ENCODE measurements at regions not wholly inside any gene's neighbourhood (a gene's known extent, or its start where the extent isn't known, plus 50 kb on each side); places are given as distances from the start of the nearest gene placed in this dataset.

GRCh38 chr6:14614631-14615030 lies 497.1 kb downstream of the CD83 start:
- H3K27ac ChIP-seq (ENCODE audit: low read length), result no peak overlapping the region
- no peak for TF ChIP-seq POLR2AphosphoS5 (IDR thresholded peaks at IDR 0.05; ENCODE audit: low read depth, low read length)
- TF ChIP-seq SIN3A (IDR thresholded peaks at IDR 0.05; ENCODE audit: borderline replicate concordance, insufficient read depth, low read depth, low read length), result no peak
- no peak for TF ChIP-seq CTCF (IDR thresholded peaks at IDR 0.05)
- TF ChIP-seq TCF7L2 (IDR thresholded peaks at IDR 0.05; ENCODE audit: low read depth, low read length), result no peak
- ChIA-PET POLR2A (no interaction called here), CTCF (no interaction called here)
- no TSS peak for BruUV-seq (replicated peaks)
- H3K4me3 ChIP-seq (ENCODE audit: low read depth in 2 of 2, low read length in 2 of 2), result no peak overlapping the region
- intact Hi-C loops (cut with micrococcal nuclease; ENCODE audit: unreplicated experiment), result no loop called here
- H3K4me1 ChIP-seq (ENCODE audit: control insufficient read depth, insufficient read depth, low read length), result no peaks in the 10 kb centered on the region
- in situ Hi-C loops (cut with HindIII; ENCODE audit: low pct_unique_long_range_greater_than_20kb, low sequenced_read_pairs), result no loop called here
- no peaks in the 10 kb centered on the region for H3K27me3 ChIP-seq (ENCODE audit: control insufficient read depth, insufficient read depth, low read length)
- H3K9me3 ChIP-seq (ENCODE audit: control insufficient read depth, insufficient read depth, low read depth, low read length), result no peaks in the 10 kb centered on the region
- DNase-seq (ENCODE audit: low read depth, low spot score) (no peak), ATAC-seq (no peak)
- no peaks in the 10 kb centered on the region for H3K36me3 ChIP-seq (ENCODE audit: control insufficient read depth, insufficient read depth, low read length)

- ATAC-seq (no peak), DNase-seq (ENCODE audit: low read depth, low spot score) (no peak)
- in situ Hi-C loops (cut with HindIII; ENCODE audit: low pct_unique_long_range_greater_than_20kb, low sequenced_read_pairs) (no loop called here), intact Hi-C loops (cut with micrococcal nuclease; ENCODE audit: unreplicated experiment) (no loop called here)
- POLR2A ChIA-PET, result no interaction called here
- CTCF ChIA-PET, result no interaction called here
- Histone ChIP-seq H3K27me3 (ENCODE audit: control insufficient read depth, insufficient read depth, low read length) (no peaks in the 10 kb centered on the region), H3K27ac (ENCODE audit: low read length) (no peak overlapping the region), H3K9me3 (ENCODE audit: control insufficient read depth, insufficient read depth, low read depth, low read length) (no peaks in the 10 kb centered on the region), H3K4me3 (ENCODE audit: low read depth in 2 of 2, low read length in 2 of 2) (no peak overlapping the region), H3K36me3 (ENCODE audit: control insufficient read depth, insufficient read depth, low read length) (no peaks in the 10 kb centered on the region), H3K4me1 (ENCODE audit: control insufficient read depth, insufficient read depth, low read length) (no peaks in the 10 kb centered on the region)
- BruUV-seq (replicated peaks), result no TSS peak
- TF ChIP-seq CTCF (IDR thresholded peaks at IDR 0.05), result no peak
- TF ChIP-seq REST (IDR thresholded peaks at IDR 0.05; ENCODE audit: insufficient read depth in 1 of 2, low read depth in 2 of 2, low read length in 1 of 2), result no peak
- no peak for TF ChIP-seq POLR2AphosphoS5 (IDR thresholded peaks at IDR 0.05; ENCODE audit: low read depth, low read length)
- no peak for TF ChIP-seq SIN3A (IDR thresholded peaks at IDR 0.05; ENCODE audit: borderline replicate concordance, insufficient read depth, low read depth, low read length)
- no peak for TF ChIP-seq TCF7L2 (IDR thresholded peaks at IDR 0.05; ENCODE audit: low read depth, low read length)
These were observed 499.1 kb downstream of the CD83 start for GRCh38 chr6:14616656-14617055.
